ENCODE measurements at regions not wholly inside any gene's neighbourhood (a gene's known extent, or its start where the extent isn't known, plus 50 kb on each side); places are given as distances from the start of the nearest gene placed in this dataset.
"Not testable (repeated sequence)": the region's sequence is repeated elsewhere in the genome, so short reads cannot be mapped to it uniquely, and the experiment has no call there.

DNA sequence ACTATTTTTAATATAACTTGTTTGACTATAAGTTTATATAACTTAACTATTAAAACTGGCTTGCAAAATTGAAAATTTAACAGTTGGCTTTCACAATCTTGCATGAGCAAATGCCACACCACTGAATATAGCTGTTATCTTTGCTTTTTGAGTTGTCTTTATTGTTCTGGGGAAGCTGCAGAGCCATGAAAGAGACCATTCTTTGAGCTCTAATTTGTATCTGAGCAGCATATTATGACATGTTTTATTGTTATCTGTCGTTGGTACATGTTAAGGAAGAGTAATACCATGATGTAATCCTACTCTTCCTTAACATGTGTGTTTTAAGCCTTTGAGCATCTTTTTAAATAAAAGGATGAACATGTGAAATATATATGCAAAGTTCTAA is 97.1 kb upstream of the ANK2 start:
- DNase-seq: no peak

- no peak for DNase-seq
These were observed 96.2 kb upstream of the ANK2 start for GRCh38 chr4:112953262-112953661.

DNA sequence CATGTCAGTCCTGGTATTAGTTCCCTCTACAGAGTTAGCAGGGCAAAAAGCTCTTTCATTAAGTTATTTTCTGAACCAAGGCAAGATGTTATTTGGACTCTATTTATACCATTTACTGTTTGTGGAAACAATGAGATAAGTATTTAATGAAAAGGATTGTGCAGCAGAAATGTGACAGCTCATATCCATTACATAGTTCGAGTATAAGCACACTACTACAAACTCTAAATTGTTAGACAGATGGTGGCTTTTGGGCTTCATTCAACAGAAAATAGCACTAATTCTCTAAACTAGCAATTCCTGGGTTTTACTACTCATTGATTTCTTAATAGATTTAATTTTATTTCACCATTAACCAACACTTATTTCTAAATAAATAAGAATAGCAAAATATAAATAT is 95.2 kb upstream of the ANK2 start:
- no peak for DNase-seq

- DNase-seq: no peak
These were observed 93.0 kb upstream of the ANK2 start for GRCh38 chr4:112956484-112956896.

DNA sequence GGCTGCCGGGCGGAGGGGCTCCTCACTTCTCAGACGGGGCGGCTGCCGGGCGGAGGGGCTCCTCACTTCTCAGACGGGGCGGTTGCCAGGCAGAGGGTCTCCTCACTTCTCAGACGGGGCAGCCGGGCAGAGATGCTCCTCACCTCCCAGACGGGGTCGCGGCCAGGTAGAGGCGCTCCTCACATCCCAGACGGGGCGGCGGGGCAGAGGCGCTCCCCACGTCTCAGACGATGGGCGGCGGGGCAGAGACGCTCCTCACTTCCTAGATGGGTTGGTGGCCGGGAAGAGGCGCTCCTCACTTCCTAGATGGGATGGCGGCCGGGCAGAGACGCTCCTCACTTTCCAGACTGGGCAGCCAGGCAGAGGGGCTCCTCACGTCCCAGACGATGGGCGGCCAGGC is 91.7 kb upstream of the ANK2 start:
- DNase-seq: not testable (repeated sequence)

DNA sequence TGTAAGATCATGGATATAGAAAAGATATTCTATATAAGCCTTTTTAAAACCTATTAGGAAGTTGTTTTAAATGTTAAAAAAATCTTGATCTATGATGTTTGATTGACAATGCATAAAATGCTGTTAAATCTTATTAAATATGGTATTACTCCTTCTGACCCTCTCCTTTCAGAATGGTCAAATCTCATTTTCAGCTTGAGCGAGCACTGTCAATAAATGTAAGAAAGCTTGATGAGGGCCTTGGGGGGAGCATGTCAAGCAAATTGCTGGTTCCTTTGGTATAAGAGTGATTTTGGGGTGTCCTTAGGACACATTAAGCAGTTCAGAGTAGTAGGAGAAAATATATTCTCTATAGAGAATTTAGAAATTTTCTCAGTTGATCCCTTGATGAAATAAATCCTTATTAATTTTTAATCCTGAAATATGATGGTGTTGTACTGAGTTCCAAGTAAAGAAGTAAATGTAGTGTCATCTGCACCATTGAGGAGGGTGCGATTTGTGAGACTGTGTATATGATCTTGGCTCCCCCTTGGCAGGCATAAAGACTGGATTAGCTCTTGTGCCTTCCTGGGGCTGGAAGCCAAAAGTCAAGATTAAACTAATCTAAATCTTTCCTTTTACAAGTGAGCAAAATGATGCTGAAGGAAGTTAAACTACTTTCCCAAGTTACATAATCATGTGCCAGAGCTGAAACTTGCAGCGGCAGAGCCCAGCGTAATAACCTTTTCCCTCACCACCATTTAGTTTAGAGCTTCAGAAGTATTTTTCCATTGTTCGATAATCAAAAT is 82.6 kb upstream of the ANK2 start:
- no peak for DNase-seq

DNA sequence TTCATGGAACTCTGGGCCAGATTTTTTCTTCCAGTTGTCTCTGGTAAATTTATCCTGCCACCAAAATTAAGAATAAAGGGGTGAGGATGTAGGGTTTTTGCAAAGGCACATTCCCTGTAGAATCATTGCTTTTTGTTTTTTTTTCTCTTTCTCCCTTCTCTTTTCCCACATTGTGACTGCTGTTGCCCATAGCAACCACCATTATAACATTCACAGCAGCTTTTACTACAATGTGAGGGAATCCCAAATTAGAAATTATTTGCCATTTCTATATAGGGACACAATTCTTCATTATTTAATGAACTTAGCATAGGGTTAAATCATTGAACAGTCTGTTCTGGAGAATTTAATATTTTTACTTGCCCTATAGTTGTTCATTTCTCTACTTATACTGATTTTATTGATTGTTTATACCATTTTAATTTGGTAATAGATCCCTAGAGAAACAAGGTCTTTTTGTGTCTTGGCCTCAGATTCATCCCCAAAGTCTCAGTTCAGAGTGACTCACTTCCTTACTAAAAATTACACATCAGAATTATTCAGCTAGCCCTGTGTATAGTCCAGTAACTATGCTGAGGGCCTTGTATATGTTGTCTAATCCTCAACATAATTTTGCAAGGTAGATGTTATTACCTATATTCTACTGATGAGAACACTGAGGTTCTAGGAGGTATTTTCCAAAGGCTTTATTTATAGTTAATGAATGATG is 80.8 kb upstream of the ANK2 start:
- DNase-seq: no peak

DNA sequence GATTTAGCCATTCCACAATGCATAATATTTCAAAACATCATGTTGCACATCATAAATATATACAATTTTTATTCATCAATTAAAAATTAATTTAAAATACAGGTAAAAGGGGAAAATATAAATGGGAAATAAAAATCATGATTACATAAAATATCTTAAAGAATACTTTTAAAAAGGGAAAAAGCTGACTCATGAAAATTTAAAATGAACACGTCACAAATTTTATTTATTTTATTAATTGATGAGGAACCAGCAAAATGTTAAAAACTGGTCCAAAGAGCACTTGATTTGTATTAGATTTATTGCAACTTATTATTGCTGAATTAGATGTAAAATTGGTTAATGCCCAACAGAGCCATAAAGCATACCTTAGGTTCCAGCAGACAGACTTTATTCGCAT is 78.5 kb upstream of the ANK2 start:
- DNase-seq: no peak

GRCh38 chr4:112973750-112974251 is 75.7 kb upstream of the ANK2 start:
- DNase-seq: no peak

GRCh38 chr4:112975567-112976355 is 73.7 kb upstream of the ANK2 start:
- DNase-seq: no peak

- no peak for DNase-seq
These were observed 70.6 kb upstream of the ANK2 start for GRCh38 chr4:112978691-112979472.

- no peak for DNase-seq
These were observed 69.5 kb upstream of the ANK2 start for GRCh38 chr4:112979881-112980421.

DNA sequence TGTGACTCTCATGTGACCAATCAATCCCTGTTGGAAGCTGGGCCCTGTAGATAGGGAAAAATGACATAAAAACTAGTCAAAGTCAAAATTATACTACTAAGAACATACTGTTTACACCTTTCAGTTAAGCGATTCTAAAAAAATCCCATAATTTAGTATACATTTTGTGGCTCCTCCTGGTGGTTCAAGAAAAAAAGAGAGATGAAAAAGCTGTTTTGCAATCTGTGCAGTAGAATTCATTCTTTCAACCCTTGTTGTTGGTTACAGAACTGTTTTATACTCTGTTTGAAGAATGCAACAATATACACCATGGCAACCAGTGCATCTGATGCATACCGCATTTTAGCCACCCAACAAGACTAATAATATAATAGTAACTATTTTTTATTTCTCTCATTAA is 66.8 kb upstream of the ANK2 start:
- no peak for DNase-seq

GRCh38 chr4:112994732-112995464 is 54.6 kb upstream of the ANK2 start:
- DNase-seq: no peak

Measured in AML-193 (cell line).